GM04503 (cell line): ENCODE measurements at regions not wholly inside any gene's neighbourhood (a gene's known extent, or its start where the extent isn't known, plus 50 kb on each side); places are given as distances from the start of the nearest gene placed in this dataset.
"Not testable (repeated sequence)": the region's sequence is repeated elsewhere in the genome, so short reads cannot be mapped to it uniquely, and the experiment has no call there.

Experiments used
- DNase-seq: peaks from one replicate; pipeline ENCODE4 v3.0.0-alpha.2; 2012; ENCODE audit warnings: low read depth

DNA sequence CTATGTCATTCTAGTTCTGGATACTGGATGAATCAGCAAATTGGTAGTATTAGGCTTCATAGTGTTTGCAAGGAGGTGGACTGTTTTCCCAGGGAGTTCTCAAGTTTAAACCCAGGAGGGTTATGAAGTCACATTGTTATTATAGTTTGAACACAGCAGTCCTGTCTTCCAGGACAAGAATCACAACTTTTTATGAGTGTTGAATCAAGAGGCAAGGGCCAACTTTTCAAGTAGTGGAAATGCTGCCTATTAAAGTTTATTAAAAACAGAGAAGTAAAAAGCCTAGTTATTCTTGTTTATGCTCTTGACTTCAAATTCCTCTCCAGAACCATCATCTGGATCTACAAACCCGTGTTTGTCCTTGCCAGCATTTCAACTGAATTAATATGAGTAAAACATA, 86.3 kb upstream of the GOT2 start:
- no peak for DNase-seq

DNA sequence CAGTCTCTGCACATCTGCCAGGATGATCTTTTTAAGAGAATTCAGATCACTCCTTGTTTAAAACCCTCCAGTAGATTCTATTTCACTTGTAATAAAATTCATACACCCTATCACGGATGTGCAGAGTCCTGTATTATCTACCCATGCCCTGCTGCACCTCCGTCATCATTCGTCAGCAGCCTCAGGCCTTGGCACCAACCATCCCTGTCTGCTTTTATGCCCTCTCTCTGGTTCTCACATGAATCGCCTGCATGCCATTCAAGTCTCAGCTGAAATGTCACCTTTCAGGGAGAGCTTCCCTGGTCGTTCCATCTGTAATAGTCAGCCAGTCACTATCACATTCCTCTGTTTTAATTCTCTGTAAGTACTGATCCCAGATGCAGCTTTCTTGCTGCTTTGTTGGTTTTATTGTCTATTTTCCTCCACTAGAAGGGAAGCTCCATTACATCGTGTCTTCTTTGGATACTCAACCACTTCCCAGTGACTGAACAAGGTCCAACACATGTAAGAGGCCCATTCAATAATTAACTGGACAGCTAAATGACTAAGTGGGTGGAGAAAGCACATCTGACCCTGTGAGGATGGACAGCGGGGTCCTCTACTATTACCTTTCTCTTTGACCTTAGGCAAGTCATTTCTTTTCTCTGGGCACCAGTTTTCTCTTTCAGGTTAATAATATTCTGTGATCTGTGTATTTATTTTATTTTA, 81.2 kb upstream of the GOT2 start:
- no peak for DNase-seq

DNA sequence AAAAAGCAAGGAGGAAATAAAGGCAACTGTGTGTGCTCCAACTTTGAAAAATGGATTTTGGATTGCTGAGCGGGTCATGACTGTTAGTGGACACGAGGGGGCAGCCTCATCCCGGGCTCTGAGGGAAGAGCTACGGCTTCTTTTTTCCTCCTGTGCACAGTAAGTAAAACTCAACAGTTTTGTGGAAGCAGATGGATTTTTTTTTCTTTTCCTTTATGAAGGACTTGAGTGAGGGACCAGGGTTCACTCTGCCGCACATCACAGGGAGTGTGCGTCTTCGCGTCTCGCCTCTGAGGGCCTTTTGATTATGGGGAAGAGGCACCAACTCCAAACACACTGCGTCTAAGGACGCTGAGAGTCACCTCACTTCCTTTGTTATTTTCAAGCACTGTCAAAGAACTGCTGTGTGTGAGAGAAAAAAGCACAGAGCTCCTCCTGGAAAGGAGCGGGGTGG, 80.3 kb upstream of the GOT2 start:
- no peak for DNase-seq

DNA sequence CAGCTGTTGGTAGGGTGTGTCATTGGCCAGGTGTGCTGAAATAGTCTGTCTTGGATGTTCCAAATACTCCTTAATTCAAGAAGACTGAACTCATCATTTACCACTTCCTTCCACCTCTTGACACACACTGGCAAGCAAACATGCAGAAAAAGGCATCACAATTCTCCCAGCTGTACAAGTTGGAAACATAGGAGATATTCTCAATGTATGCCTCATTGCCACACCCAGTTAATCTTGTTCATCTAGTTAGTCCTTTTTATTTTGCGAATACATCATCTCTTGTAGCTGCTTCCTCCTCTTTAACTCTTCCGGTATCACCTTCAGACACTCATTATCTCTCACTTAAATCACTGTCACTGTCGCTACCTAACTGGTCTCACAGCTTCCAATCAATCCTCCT, 75.1 kb upstream of the GOT2 start:
- no peak for DNase-seq

DNA sequence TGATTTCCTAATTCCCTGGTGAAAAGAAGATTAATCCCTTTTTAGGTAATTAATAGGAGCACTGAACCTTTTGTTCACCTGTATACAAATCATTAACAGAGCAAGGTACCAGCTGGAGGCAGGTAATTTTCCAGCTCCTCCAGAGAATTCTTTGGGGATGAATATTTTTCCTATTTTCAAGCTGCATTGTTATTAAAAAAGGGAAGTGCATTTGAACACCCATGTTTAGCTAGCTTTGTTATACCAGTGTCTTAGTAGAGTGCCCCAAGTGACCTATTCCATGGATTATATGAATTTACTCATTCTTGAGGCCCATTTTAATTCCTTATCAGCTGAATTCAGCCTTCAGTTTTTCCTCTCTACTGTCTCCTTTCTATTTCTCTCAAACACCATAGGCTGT, 73.2 kb upstream of the GOT2 start:
- no peak for DNase-seq

DNA sequence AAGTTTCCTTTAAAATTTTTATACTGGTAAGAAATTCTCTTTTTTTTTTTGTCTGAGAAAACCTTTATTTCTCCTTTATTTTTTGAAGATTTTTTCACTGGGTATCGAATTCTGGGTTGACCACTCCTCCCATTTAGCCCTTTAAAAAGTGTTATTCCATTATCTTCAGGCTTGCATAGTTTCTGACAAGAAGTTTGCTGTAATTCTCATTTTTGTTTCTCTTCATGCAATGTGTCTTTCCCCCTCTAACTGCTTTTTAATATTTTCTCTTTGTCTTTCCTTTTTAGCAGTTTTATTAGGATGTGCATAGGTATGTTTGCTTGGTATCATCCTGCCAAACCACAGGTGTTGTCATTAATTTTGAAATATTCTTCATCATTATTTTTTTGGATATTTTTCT, 67.7 kb upstream of the GOT2 start:
- no peak for DNase-seq

DNA sequence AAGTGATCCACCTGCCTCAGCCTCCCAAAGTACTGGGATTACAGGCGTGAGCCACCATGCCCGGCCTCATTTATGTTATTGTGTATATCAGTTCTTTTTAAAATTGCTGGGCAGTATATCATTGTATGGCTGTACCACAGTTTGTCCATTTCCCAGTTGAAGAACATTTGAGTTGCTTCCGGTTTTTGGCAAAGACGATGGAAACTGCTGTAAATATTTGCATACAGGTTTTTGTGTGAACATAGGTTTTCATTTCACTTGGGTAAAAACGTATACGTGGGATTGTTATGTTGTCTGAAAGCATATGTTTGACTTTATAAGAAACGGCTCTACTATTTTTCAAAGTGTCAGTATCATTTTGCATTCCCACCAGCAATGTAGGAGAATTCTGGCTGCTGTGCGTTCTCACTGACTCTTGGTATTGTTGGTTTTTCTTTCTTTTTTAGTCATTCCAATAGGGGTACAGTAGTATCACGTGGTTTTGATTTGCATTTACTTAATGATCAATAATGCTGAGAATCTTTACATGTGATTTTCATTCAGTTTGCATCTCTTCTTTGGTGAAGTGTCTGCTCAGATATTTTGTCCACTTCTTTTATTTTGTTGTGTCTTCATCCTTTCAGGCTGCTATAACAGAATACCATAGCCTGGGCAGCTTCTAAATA, 63.2 kb upstream of the GOT2 start:
- DNase-seq, result no peak

DNA sequence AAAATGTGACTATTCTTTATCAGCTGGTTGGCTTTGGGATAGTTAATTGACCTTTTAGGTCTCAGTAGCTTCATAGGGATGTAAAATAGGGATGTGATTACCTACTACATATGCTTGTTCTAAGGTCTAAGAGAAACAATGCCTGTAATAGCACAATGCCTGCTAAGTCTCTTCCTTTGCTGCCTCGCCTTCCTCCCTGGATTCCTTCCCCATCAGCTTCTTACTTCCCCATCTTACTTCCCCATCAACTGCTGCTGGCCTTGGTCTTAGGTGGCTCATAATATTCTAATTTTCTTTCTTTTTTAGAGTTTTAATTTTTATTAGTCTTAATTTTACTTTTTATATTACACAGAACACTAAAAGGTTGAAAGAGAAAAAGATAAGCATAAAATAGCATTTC, 59.2 kb upstream of the GOT2 start:
- DNase-seq, result no peak

DNA sequence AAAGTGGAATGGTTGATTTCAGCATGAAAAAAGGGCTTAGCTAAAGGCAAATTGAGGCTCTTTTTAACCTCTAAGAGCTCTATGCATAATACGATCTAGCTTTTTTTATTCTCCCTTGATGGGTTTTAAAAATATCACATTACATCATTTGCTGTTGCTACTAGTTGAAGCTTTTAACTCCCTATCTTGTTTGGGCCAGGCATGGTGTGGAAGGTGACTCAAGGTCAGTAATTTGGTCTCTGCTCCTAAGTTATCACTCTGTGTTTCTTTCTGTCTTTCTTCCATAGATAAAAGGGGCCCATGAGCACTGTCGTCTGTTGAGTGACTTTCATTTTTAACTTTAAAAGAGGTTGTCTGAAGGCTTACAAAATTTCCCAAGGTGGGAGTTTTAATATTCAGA, 58.1 kb upstream of the GOT2 start:
- DNase-seq, result no peak

DNA sequence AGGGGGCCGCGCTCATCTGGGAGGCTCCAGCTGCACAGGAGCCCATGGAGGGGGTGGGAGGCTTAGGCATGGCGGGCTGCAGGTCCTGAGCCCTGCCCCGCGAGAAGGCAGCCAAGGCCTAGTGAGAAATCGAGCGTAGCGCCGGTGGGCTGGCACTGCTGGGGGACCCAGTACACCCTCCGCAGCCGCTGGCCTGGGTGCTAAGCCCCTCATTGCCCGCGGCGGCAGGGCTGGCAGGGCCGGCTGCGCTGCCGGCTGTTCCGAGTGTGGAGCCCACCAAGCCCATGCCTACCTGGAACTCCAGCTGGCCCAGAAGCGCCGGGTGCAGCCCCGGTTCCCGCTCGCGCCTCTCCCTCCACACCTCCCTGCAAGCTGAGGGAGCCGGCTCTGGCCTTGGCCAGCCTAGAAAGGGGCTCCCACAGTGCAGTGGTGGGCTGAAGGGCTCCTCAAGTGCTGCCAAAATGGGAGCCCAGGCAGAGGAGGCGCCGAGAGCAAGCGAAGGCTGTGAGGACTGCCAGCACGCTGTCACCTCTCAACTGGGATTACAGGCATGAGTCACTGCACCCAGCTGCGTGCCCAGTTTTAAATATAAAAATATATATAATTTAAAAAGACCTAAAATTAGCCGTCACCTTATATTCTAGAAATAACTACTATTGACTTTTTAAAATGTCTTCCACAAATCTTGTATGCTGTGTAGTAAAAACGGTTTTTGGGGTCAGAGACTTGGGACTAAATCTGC, 56.9 kb upstream of the GOT2 start:
- DNase-seq, result not testable (repeated sequence)

DNA sequence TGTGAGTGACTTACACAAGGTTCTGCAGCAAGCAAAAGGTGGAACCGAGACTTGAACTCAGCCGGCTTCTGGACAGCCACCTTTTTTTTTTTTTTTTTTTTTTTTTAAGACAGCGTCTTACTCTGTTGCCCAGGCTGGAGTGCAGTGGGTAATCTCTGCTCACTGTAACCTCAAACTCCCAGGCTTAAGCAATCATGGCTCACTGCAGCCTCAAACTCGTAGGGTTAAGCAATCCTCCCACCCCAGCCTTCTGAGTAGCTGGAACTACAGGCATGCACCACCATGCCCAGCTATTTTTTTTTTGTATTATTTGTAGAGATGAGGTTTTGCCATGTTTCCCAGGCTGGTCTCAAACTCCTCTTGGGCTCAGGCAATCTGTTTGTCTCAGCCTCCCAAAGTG, 55.2 kb upstream of the GOT2 start:
- no peak for DNase-seq
